NB4 (cell line): ENCODE measurements at regions not wholly inside any gene's neighbourhood (a gene's known extent, or its start where the extent isn't known, plus 50 kb on each side); places are given as distances from the start of the nearest gene placed in this dataset.

ENCODE experiments used
- POLR2A ChIP-seq: IDR thresholded peaks from 2 replicates; pipeline ENCODE4 v1.6.1; 2011; ENCODE audit warnings: mild to moderate bottlenecking; ENCODE audit not compliant: insufficient read length; ENCODE audit errors: extremely low read depth
- TF ChIP-seq, protein P1 (sequence below): IDR thresholded peaks from one replicate; pipeline ENCODE4 v1.5.1; 2012; ENCODE audit warnings: low read depth, low read length
- TF ChIP-seq, protein P2 (sequence below): IDR thresholded peaks from 2 replicates; pipeline ENCODE4 v1.6.1; 2011; ENCODE audit warnings: low read depth, low read length

DNA sequence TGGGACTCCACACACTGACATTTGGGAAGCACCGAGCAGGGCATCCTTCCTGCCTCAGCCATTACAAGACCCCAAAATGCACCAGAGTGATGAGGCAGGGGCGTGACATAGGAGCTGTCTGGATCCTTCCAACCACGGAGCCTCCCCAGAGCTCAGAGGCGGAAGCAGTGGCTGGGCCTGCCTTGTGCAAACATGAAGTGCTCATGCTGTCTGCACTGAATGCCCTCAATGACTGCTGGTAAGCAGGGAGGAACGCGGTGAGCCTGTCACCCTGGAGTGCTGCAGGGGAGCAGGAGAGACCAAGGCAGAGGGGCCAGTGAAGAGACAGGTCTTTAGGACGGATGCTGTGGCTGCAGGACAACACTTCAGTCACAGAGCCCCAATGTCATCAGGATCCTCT is 60.2 kb upstream of the HRH2 start:
- TF ChIP-seq, protein P1, sequence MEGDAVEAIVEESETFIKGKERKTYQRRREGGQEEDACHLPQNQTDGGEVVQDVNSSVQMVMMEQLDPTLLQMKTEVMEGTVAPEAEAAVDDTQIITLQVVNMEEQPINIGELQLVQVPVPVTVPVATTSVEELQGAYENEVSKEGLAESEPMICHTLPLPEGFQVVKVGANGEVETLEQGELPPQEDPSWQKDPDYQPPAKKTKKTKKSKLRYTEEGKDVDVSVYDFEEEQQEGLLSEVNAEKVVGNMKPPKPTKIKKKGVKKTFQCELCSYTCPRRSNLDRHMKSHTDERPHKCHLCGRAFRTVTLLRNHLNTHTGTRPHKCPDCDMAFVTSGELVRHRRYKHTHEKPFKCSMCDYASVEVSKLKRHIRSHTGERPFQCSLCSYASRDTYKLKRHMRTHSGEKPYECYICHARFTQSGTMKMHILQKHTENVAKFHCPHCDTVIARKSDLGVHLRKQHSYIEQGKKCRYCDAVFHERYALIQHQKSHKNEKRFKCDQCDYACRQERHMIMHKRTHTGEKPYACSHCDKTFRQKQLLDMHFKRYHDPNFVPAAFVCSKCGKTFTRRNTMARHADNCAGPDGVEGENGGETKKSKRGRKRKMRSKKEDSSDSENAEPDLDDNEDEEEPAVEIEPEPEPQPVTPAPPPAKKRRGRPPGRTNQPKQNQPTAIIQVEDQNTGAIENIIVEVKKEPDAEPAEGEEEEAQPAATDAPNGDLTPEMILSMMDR, result no peak
- TF ChIP-seq, protein P2, sequence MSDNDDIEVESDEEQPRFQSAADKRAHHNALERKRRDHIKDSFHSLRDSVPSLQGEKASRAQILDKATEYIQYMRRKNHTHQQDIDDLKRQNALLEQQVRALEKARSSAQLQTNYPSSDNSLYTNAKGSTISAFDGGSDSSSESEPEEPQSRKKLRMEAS, result no peak
- TF ChIP-seq POLR2A, result no peak
